ENCODE measurements at regions not wholly inside any gene's neighbourhood (a gene's known extent, or its start where the extent isn't known, plus 50 kb on each side); places are given as distances from the start of the nearest gene placed in this dataset.

DNA sequence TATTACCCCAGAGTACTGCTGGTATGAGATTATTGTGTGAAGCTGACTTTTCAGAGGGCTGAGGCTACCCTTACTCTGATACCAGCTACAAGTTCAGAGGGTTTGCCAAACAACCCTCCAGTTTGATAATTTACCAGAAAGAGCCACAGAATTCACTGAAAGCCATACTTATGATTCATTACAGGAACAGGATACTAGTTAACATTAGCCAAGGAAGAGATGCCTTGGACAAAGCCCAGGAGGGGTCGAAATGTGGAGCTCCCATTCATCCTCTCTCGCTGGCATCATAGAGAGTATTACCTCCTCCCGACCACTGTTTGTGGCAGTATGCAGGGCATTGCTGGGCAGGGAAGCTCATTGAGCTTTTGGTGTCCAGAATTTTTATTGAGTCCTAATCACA lies 364.3 kb downstream of the KCNRG start:
- TF ChIP-seq, protein P1, sequence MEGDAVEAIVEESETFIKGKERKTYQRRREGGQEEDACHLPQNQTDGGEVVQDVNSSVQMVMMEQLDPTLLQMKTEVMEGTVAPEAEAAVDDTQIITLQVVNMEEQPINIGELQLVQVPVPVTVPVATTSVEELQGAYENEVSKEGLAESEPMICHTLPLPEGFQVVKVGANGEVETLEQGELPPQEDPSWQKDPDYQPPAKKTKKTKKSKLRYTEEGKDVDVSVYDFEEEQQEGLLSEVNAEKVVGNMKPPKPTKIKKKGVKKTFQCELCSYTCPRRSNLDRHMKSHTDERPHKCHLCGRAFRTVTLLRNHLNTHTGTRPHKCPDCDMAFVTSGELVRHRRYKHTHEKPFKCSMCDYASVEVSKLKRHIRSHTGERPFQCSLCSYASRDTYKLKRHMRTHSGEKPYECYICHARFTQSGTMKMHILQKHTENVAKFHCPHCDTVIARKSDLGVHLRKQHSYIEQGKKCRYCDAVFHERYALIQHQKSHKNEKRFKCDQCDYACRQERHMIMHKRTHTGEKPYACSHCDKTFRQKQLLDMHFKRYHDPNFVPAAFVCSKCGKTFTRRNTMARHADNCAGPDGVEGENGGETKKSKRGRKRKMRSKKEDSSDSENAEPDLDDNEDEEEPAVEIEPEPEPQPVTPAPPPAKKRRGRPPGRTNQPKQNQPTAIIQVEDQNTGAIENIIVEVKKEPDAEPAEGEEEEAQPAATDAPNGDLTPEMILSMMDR (IDR thresholded peaks at IDR 0.05) = no peak
- ATAC-seq = no peak
- no peaks in the 10 kb centered on the region for H3K9me3 ChIP-seq
- intact Hi-C loops (cut with DNase I) = no loop called here
- H3K36me3 ChIP-seq = no peaks in the 10 kb centered on the region
- H3K4me1 ChIP-seq = no peaks in the 10 kb centered on the region
- no peak for FAIRE-seq
- no peaks in the 10 kb centered on the region for H3K27me3 ChIP-seq
- WGBS, 2 donors = 58 to 73% methylated on average over 3 of the region's 3 CpGs
- DNase-seq = no peak
- H3K4me3 ChIP-seq = no peak overlapping the region
- H3K27ac ChIP-seq = no peak overlapping the region

GRCh38 chr13:50380905-50381304 lies 365.7 kb downstream of the KCNRG start:
- TF ChIP-seq, protein P1 (IDR thresholded peaks at IDR 0.05) = no peak
- no peaks in the 10 kb centered on the region for H3K4me1 ChIP-seq
- DNase-seq (no peak), ATAC-seq (no peak), FAIRE-seq (no peak)
- no peak overlapping the region for H3K27ac ChIP-seq
- intact Hi-C loops (cut with DNase I) = no loop called here
- no peaks in the 10 kb centered on the region for H3K27me3 ChIP-seq
- no peaks in the 10 kb centered on the region for H3K9me3 ChIP-seq
- no peak overlapping the region for H3K4me3 ChIP-seq
- H3K36me3 ChIP-seq = no peaks in the 10 kb centered on the region

GRCh38 chr13:50382511-50382910 lies 367.3 kb downstream of the KCNRG start:
- intact Hi-C loops (cut with DNase I) = no loop called here
- Histone ChIP-seq H3K4me3 (no peak overlapping the region), H3K27me3 (no peaks in the 10 kb centered on the region), H3K27ac (no peak overlapping the region), H3K9me3 (no peaks in the 10 kb centered on the region), H3K4me1 (no peaks in the 10 kb centered on the region), H3K36me3 (no peaks in the 10 kb centered on the region)
- FAIRE-seq = no peak
- no peak for DNase-seq
- no peak for ATAC-seq
- TF ChIP-seq, protein P1 (IDR thresholded peaks at IDR 0.05) = no peak
- 85 to 89% methylated on average over 1 of the region's 1 CpG for WGBS, 2 donors

DNA sequence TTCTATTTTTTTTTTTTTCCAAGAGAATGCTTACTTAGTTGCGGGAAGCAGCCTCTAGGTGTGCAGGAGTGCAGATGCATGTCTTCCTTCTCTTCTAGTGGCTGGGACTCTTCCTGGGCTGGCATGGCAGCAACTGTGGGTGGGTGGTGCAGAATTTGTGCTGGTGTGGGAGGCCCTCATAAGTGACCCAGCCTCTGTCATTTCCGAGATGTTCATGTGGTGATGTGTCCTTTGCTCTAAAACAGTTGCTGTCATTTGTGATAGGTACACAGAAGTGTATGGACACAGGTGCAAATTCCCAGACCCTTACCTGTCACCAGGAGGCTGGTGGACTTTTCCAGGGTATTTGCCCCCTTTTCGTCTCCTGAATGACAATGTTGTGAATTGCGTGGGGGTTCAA lies 367.7 kb downstream of the KCNRG start:
- DNase-seq (no peak), FAIRE-seq (no peak), ATAC-seq (no peak)
- Histone ChIP-seq H3K27me3 (no peaks in the 10 kb centered on the region), H3K36me3 (no peaks in the 10 kb centered on the region), H3K4me1 (no peaks in the 10 kb centered on the region), H3K4me3 (no peak overlapping the region), H3K27ac (no peak overlapping the region), H3K9me3 (no peaks in the 10 kb centered on the region)
- TF ChIP-seq, protein P1 (IDR thresholded peaks at IDR 0.05) = no peak
- 74 to 80% methylated on average over 4 of the region's 4 CpGs for WGBS, 2 donors
- intact Hi-C loops (cut with DNase I) = no loop called here

- H3K4me3 ChIP-seq = no peak overlapping the region
- H3K27me3 ChIP-seq = no peaks in the 10 kb centered on the region
- no peaks in the 10 kb centered on the region for H3K4me1 ChIP-seq
- TF ChIP-seq, protein P1 (IDR thresholded peaks at IDR 0.05) = no peak
- intact Hi-C loops (cut with DNase I) = no loop called here
- no peak for FAIRE-seq
- H3K36me3 ChIP-seq = no peaks in the 10 kb centered on the region
- no peaks in the 10 kb centered on the region for H3K9me3 ChIP-seq
- no peak overlapping the region for H3K27ac ChIP-seq
- DNase-seq = no peak
- no peak for ATAC-seq
- WGBS, 2 donors = 88 to 100% methylated on average over 1 of the region's 1 CpG
Measured at GRCh38 chr13:50384724-50385123, 369.5 kb downstream of the KCNRG start.

All from pancreas (tissue), 10 donors.